ENCODE measurements at regions not wholly inside any gene's neighbourhood (a gene's known extent, or its start where the extent isn't known, plus 50 kb on each side); places are given as distances from the start of the nearest gene placed in this dataset.

- no peak overlapping the region for H3K4me3 ChIP-seq (ENCODE audit: low read length)
- H3K9ac ChIP-seq (ENCODE audit: low read length): no peak overlapping the region
- peaks cover 7% of the 10 kb centered on the region for H3K9me3 ChIP-seq (ENCODE audit: low read length)
- H3K4me2 ChIP-seq (ENCODE audit: low read length): no peak overlapping the region
- H3K9me2 ChIP-seq (ENCODE audit: insufficient read depth, low read length): no peaks in the 10 kb centered on the region
- no peaks in the 10 kb centered on the region for H3F3A ChIP-seq (ENCODE audit: insufficient read depth, low read length, poor library complexity, severe bottlenecking)
- no peak overlapping the region for H2AFZ ChIP-seq (ENCODE audit: low read depth, low read length)
- no peaks in the 10 kb centered on the region for H3K27me3 ChIP-seq (ENCODE audit: insufficient read depth, low read depth, low read length)
- TF ChIP-seq REST (IDR thresholded peaks at IDR 0.05; ENCODE audit: borderline replicate concordance): no peak
- no peak for TF ChIP-seq MXI1 (conservative IDR thresholded peaks at IDR 0.05; ENCODE audit: poor library complexity, severe bottlenecking)
- TF ChIP-seq POLR2AphosphoS5 (IDR thresholded peaks at IDR 0.05): no peak
- no peak for TF ChIP-seq TAF1 (IDR thresholded peaks at IDR 0.05; ENCODE audit: low read depth)
- no peak for TF ChIP-seq SMC3 (conservative IDR thresholded peaks at IDR 0.05; ENCODE audit: poor library complexity)
- TF ChIP-seq CTCF (IDR thresholded peaks at IDR 0.05; ENCODE audit: poor library complexity, severe bottlenecking): no peak
- TF ChIP-seq EZH2 (IDR thresholded peaks at IDR 0.05; ENCODE audit: borderline replicate concordance, insufficient read depth, low read length, poor library complexity, severe bottlenecking): no peak
- TF ChIP-seq RAD21 (conservative IDR thresholded peaks at IDR 0.05): no peak
- TF ChIP-seq EP300 (conservative IDR thresholded peaks at IDR 0.05; ENCODE audit: poor library complexity, severe bottlenecking): no peak
- no peaks in the 10 kb centered on the region for H4K20me1 ChIP-seq (ENCODE audit: insufficient read depth)
- no peaks in the 10 kb centered on the region for H3K79me2 ChIP-seq (replicated peaks; ENCODE audit: insufficient read depth, low read length)
- H3K27ac ChIP-seq (ENCODE audit: low read length): no peak overlapping the region
- no peaks in the 10 kb centered on the region for H3K36me3 ChIP-seq (ENCODE audit: insufficient read depth, low read length)
Observed at GRCh38 chr1:30627994-30628393, 95.4 kb downstream of the MATN1 start.

- Histone ChIP-seq H2AFZ (ENCODE audit: low read depth, low read length) (no peak overlapping the region), H3K9me2 (ENCODE audit: insufficient read depth, low read length) (no peaks in the 10 kb centered on the region), H3K9ac (ENCODE audit: low read length) (no peak overlapping the region), H4K20me1 (ENCODE audit: insufficient read depth) (no peaks in the 10 kb centered on the region), H3K9me3 (ENCODE audit: low read length) (peaks cover 7% of the 10 kb centered on the region), H3K27ac (ENCODE audit: low read length) (no peak overlapping the region), H3F3A (ENCODE audit: insufficient read depth, low read length, poor library complexity, severe bottlenecking) (no peaks in the 10 kb centered on the region), H3K79me2 (replicated peaks; ENCODE audit: insufficient read depth, low read length) (no peaks in the 10 kb centered on the region), H3K36me3 (ENCODE audit: insufficient read depth, low read length) (no peaks in the 10 kb centered on the region), H3K4me3 (ENCODE audit: low read length) (no peak overlapping the region), H3K27me3 (ENCODE audit: insufficient read depth, low read depth, low read length) (no peaks in the 10 kb centered on the region), H3K4me2 (ENCODE audit: low read length) (no peak overlapping the region)
- TF ChIP-seq CTCF (IDR thresholded peaks at IDR 0.05; ENCODE audit: poor library complexity, severe bottlenecking) (no peak), MXI1 (conservative IDR thresholded peaks at IDR 0.05; ENCODE audit: poor library complexity, severe bottlenecking) (no peak), SMC3 (conservative IDR thresholded peaks at IDR 0.05; ENCODE audit: poor library complexity) (no peak), REST (IDR thresholded peaks at IDR 0.05; ENCODE audit: borderline replicate concordance) (no peak), EP300 (conservative IDR thresholded peaks at IDR 0.05; ENCODE audit: poor library complexity, severe bottlenecking) (no peak), RAD21 (conservative IDR thresholded peaks at IDR 0.05) (no peak), EZH2 (IDR thresholded peaks at IDR 0.05; ENCODE audit: borderline replicate concordance, insufficient read depth, low read length, poor library complexity, severe bottlenecking) (no peak), POLR2AphosphoS5 (IDR thresholded peaks at IDR 0.05) (no peak), TAF1 (IDR thresholded peaks at IDR 0.05; ENCODE audit: low read depth) (no peak)
Observed at GRCh38 chr1:30627206-30627605, 96.2 kb downstream of the MATN1 start.

Data from neural cell (in vitro differentiated cells).